Fibroblast of lung (primary cell): ENCODE measurements at regions not wholly inside any gene's neighbourhood (a gene's known extent, or its start where the extent isn't known, plus 50 kb on each side); places are given as distances from the start of the nearest gene placed in this dataset.

Source experiments
- CTCF ChIP-seq, 2 donors: IDR thresholded peaks in 1 of 2; conservative IDR thresholded peaks in 1 of 2; 1 replicate in 1 of 2; 2 replicates in 1 of 2; pipeline ENCODE4 v1.5.1; 2011 to 2012; ENCODE audit warnings: low read length in 2 of 2, control low read depth in 1 of 2, inconsistent platforms in 1 of 2, low read depth in 1 of 2, mild to moderate bottlenecking in 1 of 2
- EZH2 ChIP-seq: IDR thresholded peaks from 2 replicates; pipeline ENCODE4 v1.5.1; 2012; ENCODE audit warnings: low read length, control low read depth, mild to moderate bottlenecking; ENCODE audit errors: missing control alignments

GRCh38 chr9:80843028-80843427 lies 846.3 kb downstream of the TLE1 start:
- TF ChIP-seq CTCF (conservative IDR thresholded peaks at IDR 0.05 in 1 of 2, IDR thresholded peaks at IDR 0.05 in 1 of 2; ENCODE audit: low read depth in 1 of 2, low read length in 2 of 2) (no peak), EZH2 (no peak)
